ENCODE measurements at regions not wholly inside any gene's neighbourhood (a gene's known extent, or its start where the extent isn't known, plus 50 kb on each side); places are given as distances from the start of the nearest gene placed in this dataset.

GRCh38 chr5:3375586-3376311, 219.9 kb upstream of the IRX1 start:
- no peak for DNase-seq (ENCODE audit: low read depth in 1 of 2, low spot score in 1 of 2)
- POLR2A ChIA-PET, result no interaction called here
- CTCF ChIA-PET, result no interaction called here
- no peak overlapping the region for H3K27ac ChIP-seq
- H3K9me3 ChIP-seq, result peaks cover 15% of the 10 kb centered on the region
- no peak for TF ChIP-seq CBX8 (IDR thresholded peaks at IDR 0.05)
- no peak for TF ChIP-seq SMC3 (IDR thresholded peaks at IDR 0.05)
- TF ChIP-seq RFX5 (IDR thresholded peaks at IDR 0.05), result no peak
- TF ChIP-seq, protein P1, sequence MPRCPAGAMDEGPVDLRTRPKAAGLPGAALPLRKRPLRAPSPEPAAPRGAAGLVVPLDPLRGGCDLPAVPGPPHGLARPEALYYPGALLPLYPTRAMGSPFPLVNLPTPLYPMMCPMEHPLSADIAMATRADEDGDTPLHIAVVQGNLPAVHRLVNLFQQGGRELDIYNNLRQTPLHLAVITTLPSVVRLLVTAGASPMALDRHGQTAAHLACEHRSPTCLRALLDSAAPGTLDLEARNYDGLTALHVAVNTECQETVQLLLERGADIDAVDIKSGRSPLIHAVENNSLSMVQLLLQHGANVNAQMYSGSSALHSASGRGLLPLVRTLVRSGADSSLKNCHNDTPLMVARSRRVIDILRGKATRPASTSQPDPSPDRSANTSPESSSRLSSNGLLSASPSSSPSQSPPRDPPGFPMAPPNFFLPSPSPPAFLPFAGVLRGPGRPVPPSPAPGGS (IDR thresholded peaks at IDR 0.05), result no peak
- no peak for TF ChIP-seq EHF (CRISPR knock-in tag; IDR thresholded peaks at IDR 0.05)
- no peak overlapping the region for H3K4me2 ChIP-seq
- 8% methylated on average over 2 of the region's 2 CpGs for WGBS (ENCODE audit: missing lambda C conversion rate)
- no peak for ATAC-seq
- no peaks in the 10 kb centered on the region for H3K4me1 ChIP-seq
- no peak for FAIRE-seq
- H3K4me3 ChIP-seq, result no peak overlapping the region

DNA sequence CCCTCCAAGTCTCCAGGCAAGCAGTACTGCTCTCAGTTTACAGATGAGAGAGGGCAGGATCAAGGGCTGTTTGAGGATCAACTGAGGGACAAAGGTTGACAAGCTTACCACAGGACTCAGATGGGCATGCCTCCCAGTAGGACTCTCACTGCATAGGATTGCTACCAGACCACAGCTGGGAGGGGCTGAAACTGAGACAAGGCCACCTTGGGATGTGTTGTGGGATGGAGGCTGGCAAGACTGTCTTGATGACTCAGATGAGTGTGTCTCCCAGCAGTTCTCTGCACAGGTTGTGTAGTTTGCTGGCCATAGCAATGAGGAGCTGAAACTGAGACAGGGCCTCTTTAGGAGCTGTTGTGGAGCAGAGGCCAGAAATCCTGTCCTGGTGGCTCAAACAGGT, 222.2 kb upstream of the IRX1 start:
- ChIA-PET POLR2A (no interaction called here), CTCF (no interaction called here)
- DNase-seq (ENCODE audit: low read depth in 1 of 2, low spot score in 1 of 2) (no peak), ATAC-seq (no peak), FAIRE-seq (no peak)
- Histone ChIP-seq H3K27ac (no peak overlapping the region), H3K4me1 (no peaks in the 10 kb centered on the region), H3K9me3 (peaks cover 15% of the 10 kb centered on the region), H3K4me2 (no peak overlapping the region), H3K4me3 (no peak overlapping the region)
- TF ChIP-seq PBX3 (IDR thresholded peaks at IDR 0.05) (no peak), EHF (CRISPR knock-in tag; IDR thresholded peaks at IDR 0.05) (no peak), FOXS1 (CRISPR knock-in tag; IDR thresholded peaks at IDR 0.05) (no peak), KDM1A (IDR thresholded peaks at IDR 0.05; ENCODE audit: low read depth) (no peak), CBX8 (IDR thresholded peaks at IDR 0.05) (no peak), RFX5 (IDR thresholded peaks at IDR 0.05) (no peak), HDAC2 (IDR thresholded peaks at IDR 0.05) (no peak)

- Histone ChIP-seq H3K27ac (no peak overlapping the region), H3K4me1 (no peaks in the 10 kb centered on the region), H3K4me3 (no peak overlapping the region), H3K9me3 (peaks cover 15% of the 10 kb centered on the region), H3K4me2 (no peak overlapping the region)
- ATAC-seq (no peak), FAIRE-seq (no peak), DNase-seq (ENCODE audit: low read depth in 1 of 2, low spot score in 1 of 2) (no peak)
- ChIA-PET CTCF (interaction anchor here (0.7 kb wide), 1 partner anchor 10 kb away, joined by 3 read pairs; no protein-coding TSS in a partner anchor), POLR2A (no interaction called here)
- TF ChIP-seq ZC3H11A (IDR thresholded peaks at IDR 0.05) (no peak), ZSCAN20 (CRISPR knock-in tag; IDR thresholded peaks at IDR 0.05) (no peak), ZNF302 (CRISPR knock-in tag; IDR thresholded peaks at IDR 0.05) (no peak), KDM5A (IDR thresholded peaks at IDR 0.05) (no peak), GATA3 (IDR thresholded peaks at IDR 0.05; ENCODE audit: borderline replicate concordance) (no peak), MAZ (IDR thresholded peaks at IDR 0.05; ENCODE audit: borderline replicate concordance, low read depth, low read length) (no peak), KDM1A (IDR thresholded peaks at IDR 0.05; ENCODE audit: low read depth) (no peak), CEBPB (IDR thresholded peaks at IDR 0.05) (no peak), NPAS2 (CRISPR knock-in tag; IDR thresholded peaks at IDR 0.05; ENCODE audit: borderline replicate concordance) (no peak), TFCP2L1 (CRISPR knock-in tag; IDR thresholded peaks at IDR 0.05) (no peak), MYC (IDR thresholded peaks at IDR 0.05; ENCODE audit: borderline replicate concordance, low read length) (no peak), EHMT2 (IDR thresholded peaks at IDR 0.05; ENCODE audit: low read depth) (no peak), EHF (CRISPR knock-in tag; IDR thresholded peaks at IDR 0.05) (no peak)
- TF ChIP-seq, protein P1 (IDR thresholded peaks at IDR 0.05), result no peak
- TF ChIP-seq, protein P2, sequence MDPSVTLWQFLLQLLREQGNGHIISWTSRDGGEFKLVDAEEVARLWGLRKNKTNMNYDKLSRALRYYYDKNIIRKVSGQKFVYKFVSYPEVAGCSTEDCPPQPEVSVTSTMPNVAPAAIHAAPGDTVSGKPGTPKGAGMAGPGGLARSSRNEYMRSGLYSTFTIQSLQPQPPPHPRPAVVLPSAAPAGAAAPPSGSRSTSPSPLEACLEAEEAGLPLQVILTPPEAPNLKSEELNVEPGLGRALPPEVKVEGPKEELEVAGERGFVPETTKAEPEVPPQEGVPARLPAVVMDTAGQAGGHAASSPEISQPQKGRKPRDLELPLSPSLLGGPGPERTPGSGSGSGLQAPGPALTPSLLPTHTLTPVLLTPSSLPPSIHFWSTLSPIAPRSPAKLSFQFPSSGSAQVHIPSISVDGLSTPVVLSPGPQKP (IDR thresholded peaks at IDR 0.05; ENCODE audit: low read depth, low read length), result no peak
- TF ChIP-seq, protein P3, sequence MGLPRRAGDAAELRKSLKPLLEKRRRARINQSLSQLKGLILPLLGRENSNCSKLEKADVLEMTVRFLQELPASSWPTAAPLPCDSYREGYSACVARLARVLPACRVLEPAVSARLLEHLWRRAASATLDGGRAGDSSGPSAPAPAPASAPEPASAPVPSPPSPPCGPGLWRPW (IDR thresholded peaks at IDR 0.05), result no peak
Measured at GRCh38 chr5:3372289-3372688, 223.3 kb upstream of the IRX1 start.

Measured in A549 (cell line).